GM21390 (cell line): ENCODE measurements at regions not wholly inside any gene's neighbourhood (a gene's known extent, or its start where the extent isn't known, plus 50 kb on each side); places are given as distances from the start of the nearest gene placed in this dataset.

Experiments
- ATAC-seq: cut with Tn5 transposase; IDR thresholded peaks from one replicate; pipeline ENCODE4 v1.9.1; 2021; ENCODE audit not compliant: unreplicated experiment

DNA sequence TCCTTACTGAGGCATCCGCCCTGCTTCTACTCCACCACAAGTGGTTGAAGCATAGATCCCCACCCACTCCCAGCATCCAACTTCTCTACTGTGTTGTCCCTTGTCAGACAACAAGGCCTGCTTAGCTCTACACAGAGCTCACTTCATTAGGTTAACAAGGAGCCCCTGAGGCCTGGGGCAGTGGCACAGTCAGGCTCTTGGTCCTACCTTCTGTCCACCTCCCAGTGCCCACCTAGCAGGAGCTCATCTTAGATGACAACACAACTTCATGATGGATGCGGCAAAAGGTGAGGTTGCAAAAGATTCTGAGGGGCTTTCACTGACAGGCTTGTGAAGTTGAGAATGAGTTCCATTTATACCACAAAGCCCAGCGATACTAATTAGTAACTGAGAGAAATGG lies 432.0 kb upstream of the CDH5 start:
- no peak for ATAC-seq

GRCh38 chr16:65933703-65934102 lies 432.8 kb upstream of the CDH5 start:
- no peak for ATAC-seq

DNA sequence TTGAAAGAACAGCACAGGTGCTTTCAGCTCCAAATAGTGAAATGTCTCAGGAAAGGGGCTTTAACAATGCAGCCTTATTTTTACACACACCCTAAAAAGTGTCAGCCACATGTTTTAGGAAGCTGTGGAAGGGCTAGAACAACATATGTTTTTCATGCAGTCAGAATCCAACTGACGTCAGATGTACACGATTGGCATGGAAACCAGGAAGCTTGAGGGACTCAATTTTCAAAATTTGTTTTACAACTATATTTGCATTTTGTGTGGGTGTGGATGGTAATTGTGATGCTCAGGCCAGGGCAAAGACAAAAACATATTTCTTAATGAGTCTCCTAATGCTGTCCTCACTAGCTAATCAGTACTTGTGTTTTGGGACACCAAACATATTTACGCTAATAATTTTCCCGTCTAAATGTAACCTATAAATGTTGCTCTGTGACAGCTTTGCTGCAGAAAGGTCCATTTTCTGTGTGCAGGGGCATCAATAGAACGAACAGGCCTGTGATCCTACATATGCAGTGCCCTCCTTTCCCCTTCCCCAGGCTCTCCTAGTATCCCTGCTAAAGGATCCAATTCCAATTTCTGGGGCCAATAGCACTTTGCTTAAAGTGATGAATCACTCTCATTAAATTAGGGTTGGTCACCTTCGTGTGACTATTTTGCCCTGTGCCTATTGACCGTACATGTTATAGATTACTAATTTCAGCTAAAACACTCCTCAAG lies 434.0 kb upstream of the CDH5 start:
- ATAC-seq: no peak

- ATAC-seq: no peak
These were observed 443.6 kb upstream of the CDH5 start for GRCh38 chr16:65922923-65923322.

DNA sequence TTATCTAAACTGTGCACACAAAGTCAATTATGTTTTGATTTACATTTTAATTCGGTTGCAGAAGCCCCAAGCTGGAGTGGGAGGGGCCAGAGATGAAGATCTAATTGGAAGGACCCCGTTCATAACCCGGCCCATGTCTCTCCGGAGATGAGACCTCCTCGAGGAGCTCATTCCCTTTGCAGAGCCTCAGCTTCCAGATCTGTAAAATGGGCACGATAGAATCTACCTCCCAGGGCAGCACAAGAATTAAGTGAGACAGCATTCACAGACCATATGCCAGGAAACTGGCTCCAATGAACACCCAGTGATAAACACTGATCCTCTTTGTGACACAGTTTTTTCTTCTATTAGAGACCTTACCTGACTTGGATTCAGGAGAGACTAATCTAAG lies 446.5 kb upstream of the CDH5 start:
- ATAC-seq: no peak

DNA sequence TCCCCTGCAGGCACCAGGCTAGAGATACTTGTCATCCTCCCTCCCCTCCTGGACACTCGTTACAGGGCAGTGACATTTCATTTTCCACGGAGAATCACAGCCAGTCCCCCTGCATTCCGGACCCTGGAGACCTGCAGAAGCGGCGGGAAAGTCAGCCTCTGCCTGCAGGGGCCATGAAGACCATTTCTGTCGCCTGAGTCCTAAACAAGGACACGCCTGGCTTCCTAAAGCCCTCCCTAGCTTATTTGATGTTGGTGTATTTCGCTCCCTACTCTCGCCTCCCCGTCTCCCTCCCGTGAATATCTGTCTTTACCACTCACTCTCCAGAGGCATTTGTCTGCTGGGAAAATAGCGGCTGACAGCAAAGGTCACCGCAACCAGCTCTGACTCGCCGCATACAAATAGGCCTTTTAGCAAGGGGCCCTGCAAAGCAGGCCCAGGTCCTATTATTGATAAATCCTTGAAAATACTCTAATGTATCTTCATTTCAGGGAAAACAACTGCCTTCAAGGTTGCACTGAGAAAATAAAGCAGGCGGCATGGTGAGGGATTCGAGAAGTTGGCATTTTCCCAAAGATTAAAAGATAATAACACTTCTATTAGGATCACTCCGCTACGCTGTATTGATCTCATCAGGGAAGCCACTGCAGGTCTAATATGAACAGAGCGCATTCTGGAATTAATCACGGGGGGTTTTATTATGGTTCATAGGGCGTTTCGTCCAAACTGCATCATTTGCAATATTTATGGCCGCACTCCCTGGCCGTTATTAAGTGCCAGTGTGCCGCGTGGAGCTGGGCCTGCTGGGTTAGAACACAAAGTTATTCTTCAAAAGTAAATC lies 447.1 kb upstream of the CDH5 start:
- no peak for ATAC-seq

DNA sequence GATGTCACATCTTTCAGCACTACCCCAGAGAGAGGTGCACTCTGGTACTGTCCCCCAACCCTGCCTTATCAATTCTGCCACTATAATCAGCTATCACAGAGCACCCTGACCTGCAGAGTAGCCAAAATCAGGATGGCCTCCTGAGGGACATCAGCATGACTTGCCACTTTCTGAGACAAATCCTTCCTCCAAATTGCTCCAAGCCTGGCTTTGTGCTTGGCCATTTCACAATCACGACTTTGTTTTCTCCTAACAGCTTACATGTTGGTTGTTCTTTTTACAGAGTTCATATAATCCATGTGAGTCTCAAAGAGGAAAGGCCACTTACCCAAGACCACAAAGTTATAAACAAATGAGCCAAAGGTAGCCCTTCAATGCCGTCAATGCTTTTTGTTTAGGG lies 449.0 kb upstream of the CDH5 start:
- ATAC-seq: no peak

DNA sequence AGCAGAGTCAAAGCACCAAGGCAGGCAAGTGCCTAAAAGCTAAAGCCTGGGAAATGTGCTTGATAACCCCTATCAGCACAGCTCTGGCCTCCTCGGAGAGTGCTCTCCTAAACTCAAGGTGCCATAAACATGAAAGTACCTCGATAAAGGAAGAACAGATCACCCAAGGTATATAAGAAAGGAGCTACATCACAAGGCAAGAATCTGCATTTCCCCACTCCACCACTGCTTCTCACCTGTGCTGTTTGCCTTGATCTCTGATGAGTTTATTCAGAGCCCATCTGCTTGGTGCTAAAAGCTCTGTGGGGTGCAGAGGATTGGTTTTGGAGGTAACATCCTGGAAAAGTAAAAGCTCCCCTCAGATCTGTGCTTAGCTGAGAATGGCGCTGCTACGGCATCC lies 449.5 kb upstream of the CDH5 start:
- ATAC-seq: no peak

DNA sequence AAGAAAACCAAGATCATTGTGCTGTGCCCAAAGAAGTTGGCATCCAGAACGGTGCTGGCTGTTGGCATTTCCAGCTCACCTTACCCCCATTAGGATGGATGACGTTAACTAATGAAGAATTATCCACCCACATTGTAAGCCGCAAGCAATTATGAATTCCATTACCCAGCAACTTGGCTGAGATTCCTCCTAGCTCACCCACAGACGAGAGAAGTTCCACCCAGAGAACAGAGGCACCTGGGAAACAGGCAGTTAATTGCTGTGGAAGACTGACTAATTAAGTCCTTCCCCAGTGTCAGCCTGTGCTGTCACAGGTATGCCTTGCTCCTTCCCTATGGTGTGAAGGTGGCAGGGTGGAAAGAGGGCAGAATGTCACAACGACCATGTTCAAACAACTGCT lies 456.2 kb upstream of the CDH5 start:
- ATAC-seq: no peak

GRCh38 chr16:65909310-65910050 lies 457.0 kb upstream of the CDH5 start:
- no peak for ATAC-seq

GRCh38 chr16:65908568-65908967 lies 457.9 kb upstream of the CDH5 start:
- no peak for ATAC-seq

GRCh38 chr16:65905331-65905730 lies 461.2 kb upstream of the CDH5 start:
- no peak for ATAC-seq

- no peak for ATAC-seq
These were observed 469.9 kb upstream of the CDH5 start for GRCh38 chr16:65896448-65897153.

DNA sequence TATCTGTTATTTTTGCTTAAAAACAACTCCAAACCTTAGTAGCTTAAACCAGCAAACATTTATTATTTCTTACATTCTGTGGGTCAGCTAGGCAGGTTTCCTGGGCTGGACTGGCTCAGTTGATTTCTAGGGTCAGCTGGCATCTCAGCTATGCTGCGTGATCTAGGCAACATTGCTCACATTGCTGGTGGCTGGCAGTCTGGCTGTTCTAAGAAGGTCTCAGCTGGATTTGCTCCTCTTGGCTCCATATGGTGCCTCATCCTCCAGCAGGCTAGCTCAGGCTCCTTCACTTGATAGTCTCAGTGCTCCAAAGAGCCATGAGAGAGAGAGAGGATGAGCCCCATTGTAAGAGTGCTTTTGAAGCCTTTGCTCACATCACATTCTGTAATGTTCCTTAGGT lies 470.6 kb upstream of the CDH5 start:
- no peak for ATAC-seq

- no peak for ATAC-seq
These were observed 471.0 kb upstream of the CDH5 start for GRCh38 chr16:65895486-65895885.

- no peak for ATAC-seq
These were observed 476.3 kb upstream of the CDH5 start for GRCh38 chr16:65890203-65890602.

- no peak for ATAC-seq
These were observed 476.9 kb upstream of the CDH5 start for GRCh38 chr16:65889533-65889966.

DNA sequence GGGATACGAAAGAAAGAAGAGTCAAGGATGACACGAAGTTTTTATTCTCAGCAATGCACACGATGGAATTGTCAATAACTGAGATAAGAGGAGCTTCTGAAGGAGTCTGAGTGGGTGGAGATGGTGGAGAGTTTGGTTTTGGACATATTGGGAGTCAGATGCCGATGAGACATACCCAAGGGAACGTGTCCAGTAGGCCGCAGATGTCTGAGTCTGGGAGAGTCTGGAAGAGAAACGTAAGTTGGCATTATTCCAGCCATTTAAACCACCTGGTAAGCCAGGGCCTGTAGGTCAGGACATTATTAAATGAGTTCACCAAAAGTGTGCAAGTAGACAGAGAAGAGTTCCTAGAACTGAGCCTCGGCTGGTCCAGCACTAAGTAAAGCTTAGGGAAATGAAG lies 478.3 kb upstream of the CDH5 start:
- no peak for ATAC-seq

- ATAC-seq: no peak
These were observed 482.5 kb upstream of the CDH5 start for GRCh38 chr16:65884018-65884417.

- no peak for ATAC-seq
These were observed 488.1 kb upstream of the CDH5 start for GRCh38 chr16:65878347-65878746.

GRCh38 chr16:65876624-65877023 lies 489.9 kb upstream of the CDH5 start:
- no peak for ATAC-seq
